IPS-11a (cell line): ENCODE measurements at regions not wholly inside any gene's neighbourhood (a gene's known extent, or its start where the extent isn't known, plus 50 kb on each side); places are given as distances from the start of the nearest gene placed in this dataset.

Experiments used
- H3K4me3 ChIP-seq: one replicate; pipeline ENCODE4 v1.5.1; 2013; ENCODE audit warnings: low read depth, low read length, control low read depth

GRCh38 chr6:155710704-155711103 lies 255.1 kb upstream of the NOX3 start:
- H3K4me3 ChIP-seq = no peak overlapping the region

- no peak overlapping the region for H3K4me3 ChIP-seq
These were observed 253.6 kb upstream of the NOX3 start for GRCh38 chr6:155709262-155709661.

- H3K4me3 ChIP-seq = no peak overlapping the region
These were observed 252.5 kb upstream of the NOX3 start for GRCh38 chr6:155708100-155708499.

GRCh38 chr6:155706806-155707205 lies 251.2 kb upstream of the NOX3 start:
- no peak overlapping the region for H3K4me3 ChIP-seq

- H3K4me3 ChIP-seq = no peak overlapping the region
These were observed 250.7 kb upstream of the NOX3 start for GRCh38 chr6:155706341-155706740.

- no peak overlapping the region for H3K4me3 ChIP-seq
These were observed 245.7 kb upstream of the NOX3 start for GRCh38 chr6:155701342-155701741.

GRCh38 chr6:155695495-155695894 lies 239.9 kb upstream of the NOX3 start:
- no peak overlapping the region for H3K4me3 ChIP-seq

- H3K4me3 ChIP-seq = no peak overlapping the region
These were observed 238.8 kb upstream of the NOX3 start for GRCh38 chr6:155694419-155694790.

GRCh38 chr6:155693573-155694418 lies 238.2 kb upstream of the NOX3 start:
- no peak overlapping the region for H3K4me3 ChIP-seq

GRCh38 chr6:155690820-155691219 lies 235.2 kb upstream of the NOX3 start:
- H3K4me3 ChIP-seq = no peak overlapping the region

- H3K4me3 ChIP-seq = no peak overlapping the region
These were observed 232.0 kb upstream of the NOX3 start for GRCh38 chr6:155687645-155688044.

GRCh38 chr6:155684416-155685196 lies 229.0 kb upstream of the NOX3 start:
- no peak overlapping the region for H3K4me3 ChIP-seq

GRCh38 chr6:155678361-155678760 lies 222.7 kb upstream of the NOX3 start:
- no peak overlapping the region for H3K4me3 ChIP-seq

GRCh38 chr6:155676346-155676745 lies 220.7 kb upstream of the NOX3 start:
- no peak overlapping the region for H3K4me3 ChIP-seq

- no peak overlapping the region for H3K4me3 ChIP-seq
These were observed 215.0 kb upstream of the NOX3 start for GRCh38 chr6:155670655-155671054.

GRCh38 chr6:155660251-155660977 lies 204.8 kb upstream of the NOX3 start:
- H3K4me3 ChIP-seq = no peak overlapping the region

GRCh38 chr6:155656024-155656423 lies 200.4 kb upstream of the NOX3 start:
- no peak overlapping the region for H3K4me3 ChIP-seq

- no peak overlapping the region for H3K4me3 ChIP-seq
These were observed 198.8 kb upstream of the NOX3 start for GRCh38 chr6:155654474-155654873.

GRCh38 chr6:155648301-155648700 lies 192.7 kb upstream of the NOX3 start:
- H3K4me3 ChIP-seq = no peak overlapping the region

GRCh38 chr6:155647354-155647753 lies 191.7 kb upstream of the NOX3 start:
- no peak overlapping the region for H3K4me3 ChIP-seq

GRCh38 chr6:155646443-155646842 lies 190.8 kb upstream of the NOX3 start:
- no peak overlapping the region for H3K4me3 ChIP-seq

- no peak overlapping the region for H3K4me3 ChIP-seq
These were observed 189.7 kb upstream of the NOX3 start for GRCh38 chr6:155645325-155645724.
